Ovary (tissue), 3 donors: ENCODE measurements at regions not wholly inside any gene's neighbourhood (a gene's known extent, or its start where the extent isn't known, plus 50 kb on each side); places are given as distances from the start of the nearest gene placed in this dataset.

Source experiments
- EP300 ChIP-seq: sonication (generic); formaldehyde crosslinking; IDR thresholded peaks from one replicate; pipeline ENCODE4 v1.6.1; 2017; ENCODE audit warnings: antibody characterized with exemption
- TF ChIP-seq, protein P1 (sequence below), 3 donors: fragments of 450-650 bp in 2 of 3; fragments of 200-600 bp in 1 of 3; IDR thresholded peaks; one replicate each; pipeline versions ENCODE4 v1.5.1 to v1.8.0; 2016 to 2022; ENCODE audit warnings: antibody characterized with exemption in 3 of 3, mild to moderate bottlenecking in 1 of 3
- donor health status: DM: no; HTN: no; CAD: no.

GRCh38 chr1:60600532-60600931 is 481.8 kb upstream of the NFIA start:
- no peak for TF ChIP-seq EP300
- TF ChIP-seq, protein P1, sequence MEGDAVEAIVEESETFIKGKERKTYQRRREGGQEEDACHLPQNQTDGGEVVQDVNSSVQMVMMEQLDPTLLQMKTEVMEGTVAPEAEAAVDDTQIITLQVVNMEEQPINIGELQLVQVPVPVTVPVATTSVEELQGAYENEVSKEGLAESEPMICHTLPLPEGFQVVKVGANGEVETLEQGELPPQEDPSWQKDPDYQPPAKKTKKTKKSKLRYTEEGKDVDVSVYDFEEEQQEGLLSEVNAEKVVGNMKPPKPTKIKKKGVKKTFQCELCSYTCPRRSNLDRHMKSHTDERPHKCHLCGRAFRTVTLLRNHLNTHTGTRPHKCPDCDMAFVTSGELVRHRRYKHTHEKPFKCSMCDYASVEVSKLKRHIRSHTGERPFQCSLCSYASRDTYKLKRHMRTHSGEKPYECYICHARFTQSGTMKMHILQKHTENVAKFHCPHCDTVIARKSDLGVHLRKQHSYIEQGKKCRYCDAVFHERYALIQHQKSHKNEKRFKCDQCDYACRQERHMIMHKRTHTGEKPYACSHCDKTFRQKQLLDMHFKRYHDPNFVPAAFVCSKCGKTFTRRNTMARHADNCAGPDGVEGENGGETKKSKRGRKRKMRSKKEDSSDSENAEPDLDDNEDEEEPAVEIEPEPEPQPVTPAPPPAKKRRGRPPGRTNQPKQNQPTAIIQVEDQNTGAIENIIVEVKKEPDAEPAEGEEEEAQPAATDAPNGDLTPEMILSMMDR (IDR thresholded peaks at IDR 0.05), result no peak
